ENCODE measurements at regions not wholly inside any gene's neighbourhood (a gene's known extent, or its start where the extent isn't known, plus 50 kb on each side); places are given as distances from the start of the nearest gene placed in this dataset.

GRCh38 chr1:90341516-90341915 lies 346.6 kb downstream of the ZNF326 start:
- ChIA-PET CTCF (no interaction called here), POLR2A (no interaction called here)
- TF ChIP-seq PRRX2 (CRISPR knock-in tag; IDR thresholded peaks at IDR 0.05), result no peak
- no peak for TF ChIP-seq AR (CRISPR knock-in tag; IDR thresholded peaks at IDR 0.05)
- no peak for TF ChIP-seq MXD4 (CRISPR knock-in tag; IDR thresholded peaks at IDR 0.05; ENCODE audit: borderline replicate concordance)
- TF ChIP-seq STAT6 (CRISPR knock-in tag; conservative IDR thresholded peaks at IDR 0.05; ENCODE audit: low read depth), result no peak
- no peak for TF ChIP-seq SP1 (CRISPR knock-in tag; conservative IDR thresholded peaks at IDR 0.05)
- DNase-seq (ENCODE audit: low spot score) (no peak), ATAC-seq (no peak)
- Mint-ChIP-seq H3K9me3 (no peaks in the 10 kb centered on the region; the same call in 1 of the 2 replicates), H3K36me3 (no peaks in the 10 kb centered on the region), H3K27me3 (ENCODE audit: low read depth) (no peaks in the 10 kb centered on the region), H3K4me1 (no peaks in the 10 kb centered on the region), H3K27ac (no peak overlapping the region), H3K4me3 (no peak overlapping the region)

GRCh38 chr1:90340606-90341005 lies 345.7 kb downstream of the ZNF326 start:
- no peaks in the 10 kb centered on the region; the same call in 1 of the 2 replicates for H3K9me3 Mint-ChIP-seq
- no peaks in the 10 kb centered on the region for H3K27me3 Mint-ChIP-seq (ENCODE audit: low read depth)
- DNase-seq (ENCODE audit: low spot score) (no peak), ATAC-seq (no peak)
- H3K36me3 Mint-ChIP-seq, result no peaks in the 10 kb centered on the region
- no peak overlapping the region for H3K4me3 Mint-ChIP-seq
- CTCF ChIA-PET, result no interaction called here
- H3K4me1 Mint-ChIP-seq, result no peaks in the 10 kb centered on the region
- POLR2A ChIA-PET, result no interaction called here
- no peak overlapping the region for H3K27ac Mint-ChIP-seq
- TF ChIP-seq TEAD1 (CRISPR knock-in tag; IDR thresholded peaks at IDR 0.05), result no peak
- TF ChIP-seq GABPB1 (CRISPR knock-in tag; IDR thresholded peaks at IDR 0.05), result no peak
- no peak for TF ChIP-seq CDX4 (CRISPR knock-in tag; IDR thresholded peaks at IDR 0.05; ENCODE audit: borderline replicate concordance)
- no peak for TF ChIP-seq FOXP1 (CRISPR knock-in tag; IDR thresholded peaks at IDR 0.05; ENCODE audit: borderline replicate concordance)
- TF ChIP-seq ZNF121 (CRISPR knock-in tag; IDR thresholded peaks at IDR 0.05), result no peak
- TF ChIP-seq TEAD4 (CRISPR knock-in tag; IDR thresholded peaks at IDR 0.05), result no peak
- TF ChIP-seq USF2 (CRISPR knock-in tag; IDR thresholded peaks at IDR 0.05), result no peak
- no peak for TF ChIP-seq FOXK1 (CRISPR knock-in tag; IDR thresholded peaks at IDR 0.05)
- TF ChIP-seq ZNF512 (CRISPR knock-in tag; IDR thresholded peaks at IDR 0.05; ENCODE audit: borderline replicate concordance), result no peak
- no peak for TF ChIP-seq STAT6 (CRISPR knock-in tag; conservative IDR thresholded peaks at IDR 0.05; ENCODE audit: low read depth)
- TF ChIP-seq ZSCAN18 (CRISPR knock-in tag; IDR thresholded peaks at IDR 0.05), result no peak
- TF ChIP-seq FOXP4 (CRISPR knock-in tag; IDR thresholded peaks at IDR 0.05), result no peak
- TF ChIP-seq ESRRA (CRISPR knock-in tag; IDR thresholded peaks at IDR 0.05; ENCODE audit: borderline replicate concordance), result no peak
- no peak for TF ChIP-seq MXD4 (CRISPR knock-in tag; IDR thresholded peaks at IDR 0.05; ENCODE audit: borderline replicate concordance)

Measured in WTC11 (cell line).